Lower lobe of right lung (tissue), 2 donors: ENCODE measurements at regions not wholly inside any gene's neighbourhood (a gene's known extent, or its start where the extent isn't known, plus 50 kb on each side); places are given as distances from the start of the nearest gene placed in this dataset.
"Not testable (repeated sequence)": the region's sequence is repeated elsewhere in the genome, so short reads cannot be mapped to it uniquely, and the experiment has no call there.

Source experiments
- ATAC-seq, 2 donors: fragments of 200-7000 bp; cut with Tn5 transposase; one replicate each; pipeline ENCODE4 v1.9.1; 2020 to 2022; ENCODE audit warnings: mild to moderate bottlenecking in 2 of 2, moderate library complexity in 2 of 2
- DNase-seq: peaks from one replicate; pipeline ENCODE4 v3.0.0-alpha.2; 2020
- H3K27ac ChIP-seq: fragments of 200-600 bp; one replicate; pipeline ENCODE4 v1.8.0; 2022
- H3K27me3 ChIP-seq: fragments of 200-600 bp; one replicate; pipeline ENCODE4 v1.8.0; 2022; ENCODE audit warnings: low read depth
- H3K36me3 ChIP-seq: fragments of 200-600 bp; one replicate; pipeline ENCODE4 v1.8.0; 2022; ENCODE audit warnings: mild to moderate bottlenecking
- H3K4me1 ChIP-seq: fragments of 200-600 bp; one replicate; pipeline ENCODE4 v1.8.0; 2022
- H3K4me3 ChIP-seq: fragments of 200-600 bp; one replicate; pipeline ENCODE4 v1.8.0; 2022; ENCODE audit warnings: mild to moderate bottlenecking
- H3K9me3 ChIP-seq: fragments of 200-600 bp; one replicate; pipeline ENCODE4 v1.8.0; 2022
- intact Hi-C: fragments of 100-400 bp; cut with DNase I; formaldehyde crosslinking; loops from one replicate; pipeline ENCODE4 v1.11.0; 2022
- TF ChIP-seq, protein P1 (sequence below): fragments of 200-600 bp; IDR thresholded peaks from one replicate; pipeline ENCODE4 v1.8.0; 2022; ENCODE audit warnings: antibody characterized with exemption, mild to moderate bottlenecking
- donor health status: DM: no; HTN: yes; CAD: no; lungs with severe emphysema.

GRCh38 chr10:37490266-37490665 lies 364.9 kb downstream of the ANKRD30A start:
- peaks cover 4% of the 10 kb centered on the region for H3K27me3 ChIP-seq
- no peak for ATAC-seq
- H3K9me3 ChIP-seq = no peaks in the 10 kb centered on the region
- no peak for DNase-seq
- no peaks in the 10 kb centered on the region for H3K4me1 ChIP-seq
- TF ChIP-seq, protein P1, sequence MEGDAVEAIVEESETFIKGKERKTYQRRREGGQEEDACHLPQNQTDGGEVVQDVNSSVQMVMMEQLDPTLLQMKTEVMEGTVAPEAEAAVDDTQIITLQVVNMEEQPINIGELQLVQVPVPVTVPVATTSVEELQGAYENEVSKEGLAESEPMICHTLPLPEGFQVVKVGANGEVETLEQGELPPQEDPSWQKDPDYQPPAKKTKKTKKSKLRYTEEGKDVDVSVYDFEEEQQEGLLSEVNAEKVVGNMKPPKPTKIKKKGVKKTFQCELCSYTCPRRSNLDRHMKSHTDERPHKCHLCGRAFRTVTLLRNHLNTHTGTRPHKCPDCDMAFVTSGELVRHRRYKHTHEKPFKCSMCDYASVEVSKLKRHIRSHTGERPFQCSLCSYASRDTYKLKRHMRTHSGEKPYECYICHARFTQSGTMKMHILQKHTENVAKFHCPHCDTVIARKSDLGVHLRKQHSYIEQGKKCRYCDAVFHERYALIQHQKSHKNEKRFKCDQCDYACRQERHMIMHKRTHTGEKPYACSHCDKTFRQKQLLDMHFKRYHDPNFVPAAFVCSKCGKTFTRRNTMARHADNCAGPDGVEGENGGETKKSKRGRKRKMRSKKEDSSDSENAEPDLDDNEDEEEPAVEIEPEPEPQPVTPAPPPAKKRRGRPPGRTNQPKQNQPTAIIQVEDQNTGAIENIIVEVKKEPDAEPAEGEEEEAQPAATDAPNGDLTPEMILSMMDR = no peak
- H3K36me3 ChIP-seq = no peaks in the 10 kb centered on the region
- H3K27ac ChIP-seq = no peak overlapping the region
- intact Hi-C loops = no loop called here
- H3K4me3 ChIP-seq = no peak overlapping the region

DNA sequence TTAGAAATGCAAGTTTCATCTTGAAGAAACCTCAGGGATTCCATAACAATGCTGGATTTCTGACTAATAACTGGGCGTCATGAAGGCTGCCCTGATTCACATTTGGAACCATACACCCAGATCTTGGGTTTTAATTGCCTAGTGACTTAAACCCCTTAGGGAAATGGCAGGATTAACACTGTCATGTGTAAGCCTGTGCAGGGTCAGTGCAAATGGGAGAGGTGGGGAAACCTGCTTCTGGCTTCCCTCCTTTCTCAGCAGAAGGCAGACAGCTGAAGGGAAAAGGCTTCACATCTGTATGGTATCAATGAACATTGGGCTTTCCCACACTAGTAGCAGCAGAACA lies 364.2 kb downstream of the ANKRD30A start:
- no peak for ATAC-seq
- H3K27ac ChIP-seq = no peak overlapping the region

GRCh38 chr10:37488792-37489657 lies 363.6 kb downstream of the ANKRD30A start:
- TF ChIP-seq, protein P1 = no peak
- Histone ChIP-seq H3K36me3 (no peaks in the 10 kb centered on the region), H3K4me1 (no peaks in the 10 kb centered on the region), H3K4me3 (no peak overlapping the region), H3K9me3 (no peaks in the 10 kb centered on the region), H3K27me3 (peaks cover 4% of the 10 kb centered on the region), H3K27ac (no peak overlapping the region)
- DNase-seq (no peak), ATAC-seq (no peak)
- intact Hi-C loops = no loop called here

More for the DNA sequence above, 364.2 kb downstream of the ANKRD30A start:
- TF ChIP-seq, protein P1 = no peak
- no peak for DNase-seq
- Histone ChIP-seq H3K9me3 (no peaks in the 10 kb centered on the region), H3K4me1 (no peaks in the 10 kb centered on the region), H3K27me3 (peaks cover 4% of the 10 kb centered on the region), H3K4me3 (no peak overlapping the region), H3K36me3 (no peaks in the 10 kb centered on the region)
- intact Hi-C loops = no loop called here

DNA sequence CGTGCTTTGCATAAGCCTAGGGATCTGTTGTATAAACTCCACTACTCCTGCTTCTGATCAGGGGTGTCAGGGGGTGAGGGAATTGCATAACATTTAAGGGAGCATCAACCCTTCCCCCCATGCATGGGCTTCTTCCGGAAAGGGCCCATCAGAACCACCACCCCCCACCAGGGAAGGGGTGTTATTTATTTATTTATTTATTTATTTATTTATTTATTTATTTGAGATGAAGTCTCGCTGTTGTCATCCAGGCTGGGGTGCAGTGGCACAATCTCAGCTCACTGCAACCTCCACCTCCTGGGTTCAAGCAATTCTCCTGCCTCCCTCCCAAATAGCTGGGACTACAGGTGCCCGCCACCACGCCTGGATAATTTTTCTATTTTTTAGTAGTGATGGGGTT lies 355.2 kb downstream of the ANKRD30A start:
- H3K4me3 ChIP-seq, intact Hi-C loops, H3K27ac ChIP-seq, H3K27me3 ChIP-seq, ATAC-seq, H3K36me3 ChIP-seq, DNase-seq, H3K4me1 ChIP-seq, H3K9me3 ChIP-seq: not testable (repeated sequence)

GRCh38 chr10:37479469-37479868 lies 354.1 kb downstream of the ANKRD30A start:
- no peak overlapping the region for H3K4me3 ChIP-seq
- ATAC-seq (no peak), DNase-seq (no peak)
- H3K9me3 ChIP-seq = no peaks in the 10 kb centered on the region
- H3K4me1 ChIP-seq = no peaks in the 10 kb centered on the region
- H3K27ac ChIP-seq = no peak overlapping the region
- TF ChIP-seq, protein P1 = no peak
- H3K27me3 ChIP-seq = no peaks in the 10 kb centered on the region
- intact Hi-C loops = no loop called here
- H3K36me3 ChIP-seq = no peaks in the 10 kb centered on the region

- Histone ChIP-seq H3K36me3 (no peaks in the 10 kb centered on the region), H3K4me3 (no peak overlapping the region), H3K4me1 (no peaks in the 10 kb centered on the region), H3K27ac (no peak overlapping the region), H3K9me3 (no peaks in the 10 kb centered on the region), H3K27me3 (no peaks in the 10 kb centered on the region)
- no peak for ATAC-seq
- intact Hi-C loops = no loop called here
- no peak for DNase-seq
- TF ChIP-seq, protein P1 = no peak
Measured at GRCh38 chr10:37478381-37478780, 353.0 kb downstream of the ANKRD30A start.
